Progenitor cell of endocrine pancreas (in vitro differentiated cells): ENCODE measurements at regions not wholly inside any gene's neighbourhood (a gene's known extent, or its start where the extent isn't known, plus 50 kb on each side); places are given as distances from the start of the nearest gene placed in this dataset.

Experiments used
- DNase-seq: peaks from one replicate; pipeline ENCODE4 v3.0.0; 2021; ENCODE audit warnings: low spot score; ENCODE audit not compliant: unreplicated experiment
- H3K27ac Mint-ChIP-seq: 2 replicates; pipeline ENCODE4 v1.8.0; 2021; ENCODE audit warnings: mild to moderate bottlenecking, moderate library complexity, mixed read lengths
- H3K27me3 Mint-ChIP-seq: 2 replicates; pipeline ENCODE4 v1.8.0; 2021; ENCODE audit warnings: mixed read lengths
- H3K36me3 Mint-ChIP-seq: 2 replicates; pipeline ENCODE4 v1.8.0; 2022; ENCODE audit warnings: mixed read lengths; ENCODE audit not compliant: insufficient read depth
- H3K4me1 Mint-ChIP-seq: 2 replicates; pipeline ENCODE4 v1.8.0; 2021; ENCODE audit warnings: low read depth, mixed read lengths
- H3K4me3 Mint-ChIP-seq: 2 replicates; pipeline ENCODE4 v1.8.0; 2021; ENCODE audit warnings: low read depth, mild to moderate bottlenecking, moderate library complexity, mixed read lengths
- H3K9me3 Mint-ChIP-seq: 2 replicates; pipeline ENCODE4 v1.8.0; 2021; ENCODE audit warnings: low read depth, mixed read lengths
- CTCF ChIP-seq: fragments of 200-600 bp; sonication (generic); IDR thresholded peaks from one replicate; pipeline ENCODE4 v1.5.0; 2021; ENCODE audit warnings: antibody characterized with exemption, mild to moderate bottlenecking; ENCODE audit not compliant: unreplicated experiment

- no peaks in the 10 kb centered on the region for H3K4me1 Mint-ChIP-seq
- peaks cover 35% of the 10 kb centered on the region for H3K27me3 Mint-ChIP-seq
- H3K36me3 Mint-ChIP-seq = no peaks in the 10 kb centered on the region
- TF ChIP-seq CTCF = no peak
- H3K9me3 Mint-ChIP-seq = no peaks in the 10 kb centered on the region
- H3K27ac Mint-ChIP-seq = no peak overlapping the region
- DNase-seq = no peak
- H3K4me3 Mint-ChIP-seq = no peak overlapping the region
These were observed 79.1 kb upstream of the TNRC6C start for GRCh38 chr17:77879226-77879895.

GRCh38 chr17:77879896-77880280 lies 78.6 kb upstream of the TNRC6C start:
- no peaks in the 10 kb centered on the region for H3K36me3 Mint-ChIP-seq
- H3K27me3 Mint-ChIP-seq = peaks cover 38% of the 10 kb centered on the region
- H3K4me1 Mint-ChIP-seq = no peaks in the 10 kb centered on the region
- no peak for DNase-seq
- H3K27ac Mint-ChIP-seq = no peak overlapping the region
- no peak for TF ChIP-seq CTCF
- H3K9me3 Mint-ChIP-seq = no peaks in the 10 kb centered on the region
- H3K4me3 Mint-ChIP-seq = no peak overlapping the region

GRCh38 chr17:77880711-77881450 lies 77.6 kb upstream of the TNRC6C start:
- Mint-ChIP-seq H3K36me3 (no peaks in the 10 kb centered on the region), H3K27ac (no peak overlapping the region), H3K4me1 (no peaks in the 10 kb centered on the region), H3K9me3 (no peaks in the 10 kb centered on the region), H3K4me3 (no peak overlapping the region), H3K27me3 (peaks cover 39% of the 10 kb centered on the region)
- no peak for DNase-seq
- TF ChIP-seq CTCF = no peak

- Mint-ChIP-seq H3K27me3 (peaks cover 45% of the 10 kb centered on the region), H3K9me3 (no peaks in the 10 kb centered on the region), H3K4me3 (no peak overlapping the region), H3K36me3 (no peaks in the 10 kb centered on the region), H3K27ac (no peak overlapping the region), H3K4me1 (no peaks in the 10 kb centered on the region)
- DNase-seq = no peak
- TF ChIP-seq CTCF = no peak
These were observed 77.0 kb upstream of the TNRC6C start for GRCh38 chr17:77881545-77881944.

- H3K36me3 Mint-ChIP-seq = no peaks in the 10 kb centered on the region
- no peak overlapping the region for H3K27ac Mint-ChIP-seq
These were observed 76.5 kb upstream of the TNRC6C start for GRCh38 chr17:77882040-77882439.

More at GRCh38 chr17:77882040-77882439, 76.5 kb upstream of the TNRC6C start:
- no peak for DNase-seq
- no peaks in the 10 kb centered on the region for H3K4me1 Mint-ChIP-seq
- H3K4me3 Mint-ChIP-seq = no peak overlapping the region
- no peaks in the 10 kb centered on the region for H3K9me3 Mint-ChIP-seq
- peaks cover 50% of the 10 kb centered on the region for H3K27me3 Mint-ChIP-seq
- TF ChIP-seq CTCF = no peak
